Esophagus (tissue), 2 donors: ENCODE measurements at regions not wholly inside any gene's neighbourhood (a gene's known extent, or its start where the extent isn't known, plus 50 kb on each side); places are given as distances from the start of the nearest gene placed in this dataset.

Experiments used
- H3K27ac ChIP-seq, 2 donors: one replicate each; pipeline ENCODE4 v1.5.1; 2013; ENCODE audit warnings: low read depth in 2 of 2, mild to moderate bottlenecking in 2 of 2, inconsistent platforms in 1 of 2, low read length in 1 of 2, moderate library complexity in 1 of 2
- H3K27me3 ChIP-seq, 2 donors: one replicate each; pipeline ENCODE4 v1.6.1; 2013; ENCODE audit warnings: low read length in 2 of 2, control low read depth in 1 of 2, mild to moderate bottlenecking in 1 of 2; ENCODE audit not compliant: insufficient read depth in 2 of 2, control insufficient read depth in 1 of 2
- H3K36me3 ChIP-seq, 2 donors: one replicate each; pipeline ENCODE4 v1.6.1; 2013; ENCODE audit warnings: low read length in 1 of 2; ENCODE audit not compliant: control insufficient read depth in 2 of 2, insufficient read depth in 2 of 2
- H3K4me1 ChIP-seq, 2 donors: one replicate each; pipeline ENCODE4 v1.6.1; 2013; ENCODE audit warnings: low read length in 1 of 2; ENCODE audit not compliant: control insufficient read depth in 2 of 2, insufficient read depth in 2 of 2
- H3K4me3 ChIP-seq, 2 donors: one replicate each; pipeline ENCODE4 v1.5.1; 2013; ENCODE audit warnings: low read length in 2 of 2, mild to moderate bottlenecking in 2 of 2, low read depth in 1 of 2, moderate library complexity in 1 of 2
- H3K9me3 ChIP-seq, 2 donors: one replicate each; pipeline ENCODE4 v1.6.1; 2013; ENCODE audit warnings: mild to moderate bottlenecking in 2 of 2, low read depth in 1 of 2, low read length in 1 of 2, moderate library complexity in 1 of 2; ENCODE audit not compliant: control insufficient read depth in 2 of 2, insufficient read depth in 1 of 2
- WGBS, 2 donors: extraction: QIAGEN DNeasy Blood & Tissue Kit; methylation state at CpG; one replicate each; pipeline ENCODE4 v1.1.7; 2013; 5-methylcytosine and 5-hydroxymethylcytosine counted together
- donor health status: healthy with polysubstance abuse.
- donor health status: Bipolar disorder and iron deficiency.

DNA sequence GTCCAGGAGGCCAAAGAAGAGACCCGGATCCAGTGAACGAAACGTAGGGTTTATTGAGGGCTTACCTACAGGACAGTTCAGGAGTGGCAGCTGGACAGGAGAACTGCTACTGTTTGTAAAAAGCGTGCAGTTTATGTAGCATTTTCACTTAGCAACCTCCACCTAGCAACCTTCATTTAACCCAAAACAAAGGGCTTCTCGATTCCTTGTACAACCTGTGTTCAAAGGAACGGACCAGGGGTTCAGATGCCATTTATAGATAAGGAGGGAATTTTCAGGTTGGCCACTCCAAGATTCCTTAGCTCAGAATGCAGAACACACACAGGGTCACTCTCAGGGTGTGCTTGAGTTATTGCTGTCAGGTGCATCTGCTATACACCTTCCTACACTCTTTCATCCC is 65.1 kb upstream of the YWHAQ start:
- WGBS, 2 donors, result 75 to 76% methylated on average over 6 of the region's 6 CpGs

DNA sequence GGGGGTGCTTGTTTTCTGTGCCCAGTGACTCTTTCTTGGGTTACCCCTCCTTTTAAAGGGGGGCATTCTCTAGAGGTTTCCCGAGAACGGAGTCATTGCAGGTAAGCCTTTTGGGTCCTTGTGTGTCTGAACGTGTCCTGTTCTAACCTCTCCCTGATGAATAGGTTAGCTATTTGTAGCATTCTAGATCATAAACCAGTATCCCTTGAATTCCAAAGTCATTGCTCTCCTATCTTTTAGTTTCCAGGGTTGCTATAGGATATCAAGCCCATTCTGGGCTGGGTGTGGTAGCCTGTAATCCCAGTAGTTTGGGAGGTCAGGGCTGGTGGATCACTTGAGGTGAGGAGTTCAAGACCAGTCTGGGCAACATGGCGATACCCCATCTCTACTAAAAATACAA is 65.9 kb upstream of the YWHAQ start:
- Histone ChIP-seq H3K4me3 (no peak overlapping the region), H3K36me3 (no peaks in the 10 kb centered on the region), H3K4me1 (peaks cover 0 to 3% of the 10 kb centered on the region in 2 donors), H3K27me3 (no peaks in the 10 kb centered on the region), H3K9me3 (no peaks in the 10 kb centered on the region), H3K27ac (no peak overlapping the region)
- 49 to 83% methylated on average over 4 of the region's 4 CpGs for whole genome bisulfite sequencing, 2 donors

More for the DNA sequence above, 65.1 kb upstream of the YWHAQ start:
- no peak overlapping the region for H3K4me3 ChIP-seq
- H3K9me3 ChIP-seq, result no peaks in the 10 kb centered on the region
- H3K4me1 ChIP-seq, result peaks cover 0 to 3% of the 10 kb centered on the region in 2 donors
- H3K36me3 ChIP-seq, result no peaks in the 10 kb centered on the region
- no peaks in the 10 kb centered on the region for H3K27me3 ChIP-seq
- no peak overlapping the region for H3K27ac ChIP-seq

DNA sequence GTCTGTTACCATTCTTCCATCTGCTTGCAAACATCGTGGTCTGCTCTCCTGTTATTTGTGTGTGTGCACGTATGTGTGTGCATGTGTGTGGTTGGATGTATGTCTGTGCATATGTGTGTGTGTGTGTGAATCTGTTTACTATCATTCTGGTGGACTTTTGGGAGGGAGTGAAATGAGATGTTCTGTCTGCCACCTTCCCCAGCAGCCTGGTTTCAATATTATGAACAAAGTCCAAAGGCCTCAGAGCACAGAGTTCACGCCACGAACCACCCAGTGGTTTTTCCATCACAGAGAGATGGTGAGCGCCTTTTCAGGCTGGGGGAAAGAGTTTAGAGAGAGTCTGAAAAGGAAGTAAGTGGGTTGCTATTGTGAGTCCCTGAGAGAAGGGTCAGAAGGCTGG is 67.1 kb upstream of the YWHAQ start:
- WGBS, 2 donors, result 69 to 73% methylated on average over 5 of the region's 5 CpGs
- Histone ChIP-seq H3K27ac (no peak overlapping the region), H3K4me1 (no peaks in the 10 kb centered on the region), H3K27me3 (no peaks in the 10 kb centered on the region), H3K36me3 (no peaks in the 10 kb centered on the region), H3K9me3 (no peaks in the 10 kb centered on the region), H3K4me3 (no peak overlapping the region)

DNA sequence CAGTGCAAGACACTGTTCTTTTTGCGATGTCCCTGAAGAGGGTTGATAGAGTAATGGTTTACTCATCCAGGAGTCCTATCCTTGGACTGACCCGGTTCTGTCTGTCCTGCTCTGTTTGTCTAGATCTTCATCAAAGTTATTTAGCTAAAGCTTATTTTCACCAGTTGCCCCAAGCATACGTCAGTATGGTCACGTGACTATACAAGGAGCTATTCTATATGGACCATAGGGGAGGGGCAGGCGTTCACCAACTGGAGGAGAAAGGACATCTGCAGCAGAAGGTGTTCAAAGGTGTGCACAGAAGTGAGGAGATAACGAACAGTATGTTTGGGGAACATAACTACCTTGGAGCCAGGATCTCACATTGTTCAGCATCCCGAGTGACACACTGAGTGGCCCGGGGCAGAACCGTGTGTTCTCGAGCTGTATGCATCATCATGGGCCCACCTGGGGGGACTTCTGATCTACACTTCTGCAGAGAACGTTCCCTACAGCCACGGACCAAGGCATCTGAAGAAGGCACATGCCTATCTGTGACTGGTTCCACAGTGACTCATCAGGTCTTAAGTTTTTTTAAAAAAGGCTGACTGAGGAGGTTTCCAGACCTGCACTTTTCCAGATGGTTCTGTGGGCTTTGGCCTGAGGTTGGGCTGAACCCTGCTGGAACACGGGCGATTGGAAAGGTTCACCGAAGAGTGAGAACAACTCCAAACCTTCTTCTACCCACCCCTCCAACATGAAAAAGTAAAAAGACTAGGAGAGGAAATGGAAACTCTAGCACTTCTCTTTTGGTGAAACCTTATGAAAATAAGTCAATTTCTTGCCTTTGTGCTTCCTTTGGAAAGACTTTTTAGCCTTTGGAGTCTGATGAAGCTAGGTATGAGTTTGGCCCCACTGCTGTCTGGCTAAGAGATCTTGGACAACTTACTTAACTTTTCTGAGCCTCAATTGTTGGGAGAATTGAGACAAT is 68.6 kb upstream of the YWHAQ start:
- H3K36me3 ChIP-seq, result no peaks in the 10 kb centered on the region
- no peaks in the 10 kb centered on the region for H3K27me3 ChIP-seq
- no peak overlapping the region for H3K27ac ChIP-seq
- H3K4me3 ChIP-seq, result no peak overlapping the region
- 71 to 81% methylated on average over 15 of the region's 15 CpGs for WGBS, 2 donors
- no peaks in the 10 kb centered on the region for H3K9me3 ChIP-seq
- peaks cover 0 to 7% of the 10 kb centered on the region in 2 donors for H3K4me1 ChIP-seq

DNA sequence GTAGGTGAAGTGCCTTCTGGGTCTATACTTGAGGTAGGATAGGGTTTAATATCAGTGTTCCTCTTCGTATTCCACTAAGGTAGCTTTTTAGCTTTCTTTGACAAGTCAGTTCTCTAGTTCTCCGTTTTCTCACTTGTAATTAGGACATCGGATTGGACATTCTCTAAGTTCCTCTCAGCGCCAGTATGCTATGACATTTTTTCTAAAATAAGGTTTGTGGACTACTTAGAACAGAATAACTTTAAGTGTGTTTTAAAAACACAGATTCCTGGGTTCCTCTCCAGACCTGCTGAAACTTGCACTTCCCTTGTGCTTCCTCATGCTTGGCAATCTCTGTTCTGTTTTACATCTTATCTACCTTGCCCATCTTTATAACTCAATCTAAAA is 69.3 kb upstream of the YWHAQ start:
- Histone ChIP-seq H3K4me1 (peaks cover 0 to 7% of the 10 kb centered on the region in 2 donors), H3K27me3 (no peaks in the 10 kb centered on the region), H3K36me3 (no peaks in the 10 kb centered on the region), H3K4me3 (no peak overlapping the region), H3K9me3 (no peaks in the 10 kb centered on the region), H3K27ac (no peak overlapping the region)
- WGBS, 2 donors, result 70 to 79% methylated on average over 4 of the region's 4 CpGs

DNA sequence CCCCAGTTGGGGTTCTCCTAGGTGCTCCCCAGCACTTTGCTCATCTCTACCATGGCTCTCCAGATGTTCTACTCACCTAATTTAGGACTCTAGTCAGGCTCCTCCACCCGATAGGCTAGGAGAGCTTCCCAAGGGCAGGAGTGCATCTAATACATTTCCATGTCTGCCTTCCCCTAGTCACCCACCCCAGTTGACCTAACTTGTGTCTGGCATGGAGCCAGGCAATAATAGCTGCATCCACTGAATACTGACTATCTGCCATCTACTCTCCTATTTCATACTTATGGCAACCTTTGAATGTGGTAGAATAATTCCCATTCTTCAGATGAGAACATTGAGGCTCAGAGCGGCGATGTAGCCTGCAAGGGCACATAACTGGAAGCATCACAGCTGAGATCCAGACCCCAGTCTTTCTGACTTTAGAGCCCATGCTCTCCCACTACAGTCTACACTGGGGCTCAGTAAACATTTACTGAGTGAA is 71.8 kb upstream of the YWHAQ start:
- no peaks in the 10 kb centered on the region for H3K9me3 ChIP-seq
- no peak overlapping the region for H3K27ac ChIP-seq
- H3K27me3 ChIP-seq, result no peaks in the 10 kb centered on the region
- no peaks in the 10 kb centered on the region for H3K36me3 ChIP-seq
- H3K4me1 ChIP-seq, result peaks cover 0 to 7% of the 10 kb centered on the region in 2 donors
- H3K4me3 ChIP-seq, result no peak overlapping the region
- WGBS, 2 donors, result 76 to 94% methylated on average over 3 of the region's 3 CpGs

DNA sequence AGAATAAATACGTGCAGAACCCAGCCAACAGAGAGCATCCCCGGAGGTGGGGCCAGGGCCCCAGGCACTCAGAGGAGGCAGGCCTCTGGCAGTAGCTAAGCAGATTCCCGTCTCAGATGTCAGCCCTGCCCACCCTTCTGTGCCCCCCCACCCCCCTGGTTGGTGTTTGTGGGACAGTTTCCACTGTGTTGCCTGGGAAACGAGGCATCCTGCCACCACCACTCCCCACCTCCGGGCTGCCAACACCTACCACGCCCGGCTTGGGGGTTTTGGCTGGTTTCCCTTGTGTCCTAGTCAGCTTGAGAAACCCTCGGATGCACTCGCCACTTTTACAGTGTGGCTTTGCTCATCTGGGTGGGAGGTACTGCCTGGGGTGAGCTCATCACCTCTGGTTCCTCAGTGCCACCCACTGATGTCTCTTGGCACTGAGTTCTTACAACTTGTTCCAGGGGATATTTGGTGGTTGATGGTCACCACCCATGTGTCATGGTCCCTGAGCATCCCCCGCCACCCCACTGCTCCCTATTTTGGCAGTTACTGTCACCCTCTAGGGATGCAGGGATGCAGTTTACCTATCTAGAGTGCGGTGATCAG is 72.4 kb upstream of the YWHAQ start:
- Histone ChIP-seq H3K4me3 (no peak overlapping the region), H3K27ac (no peak overlapping the region), H3K4me1 (peaks cover 0 to 7% of the 10 kb centered on the region in 2 donors), H3K36me3 (no peaks in the 10 kb centered on the region), H3K9me3 (no peaks in the 10 kb centered on the region), H3K27me3 (no peaks in the 10 kb centered on the region)
- WGBS, 2 donors, result 19 to 35% methylated on average over 11 of the region's 11 CpGs

DNA sequence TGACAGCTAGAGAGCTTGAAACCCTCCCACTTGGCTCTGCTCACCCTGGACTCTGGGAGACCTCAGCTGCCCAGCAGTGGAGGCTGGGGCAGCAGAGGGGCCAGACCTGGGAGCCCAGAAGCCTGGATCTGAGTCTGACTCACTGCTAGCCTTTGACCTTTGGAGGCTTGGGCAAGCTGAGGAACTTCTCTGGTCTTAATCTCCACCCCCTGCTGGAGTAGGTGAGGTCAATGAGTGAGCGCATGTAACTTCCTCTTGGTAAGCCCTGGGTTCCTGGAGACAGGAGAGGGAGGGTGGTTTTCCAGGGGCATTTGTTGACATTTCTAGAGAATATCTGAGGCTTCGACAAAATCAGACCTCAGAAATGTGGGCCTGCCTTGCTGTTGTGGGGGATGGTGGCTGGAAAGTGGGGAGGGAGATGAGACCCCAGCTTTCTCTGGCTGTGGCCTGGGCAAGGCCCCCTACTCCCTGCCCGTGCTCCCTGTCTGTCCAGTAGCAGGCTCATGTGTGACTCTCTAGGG is 73.0 kb upstream of the YWHAQ start:
- Histone ChIP-seq H3K4me3 (no peak overlapping the region), H3K27ac (no peak overlapping the region), H3K4me1 (peaks cover 0 to 7% of the 10 kb centered on the region in 2 donors), H3K36me3 (no peaks in the 10 kb centered on the region), H3K9me3 (no peaks in the 10 kb centered on the region), H3K27me3 (no peaks in the 10 kb centered on the region)
- WGBS, 2 donors, result 43 to 49% methylated on average over 3 of the region's 3 CpGs

DNA sequence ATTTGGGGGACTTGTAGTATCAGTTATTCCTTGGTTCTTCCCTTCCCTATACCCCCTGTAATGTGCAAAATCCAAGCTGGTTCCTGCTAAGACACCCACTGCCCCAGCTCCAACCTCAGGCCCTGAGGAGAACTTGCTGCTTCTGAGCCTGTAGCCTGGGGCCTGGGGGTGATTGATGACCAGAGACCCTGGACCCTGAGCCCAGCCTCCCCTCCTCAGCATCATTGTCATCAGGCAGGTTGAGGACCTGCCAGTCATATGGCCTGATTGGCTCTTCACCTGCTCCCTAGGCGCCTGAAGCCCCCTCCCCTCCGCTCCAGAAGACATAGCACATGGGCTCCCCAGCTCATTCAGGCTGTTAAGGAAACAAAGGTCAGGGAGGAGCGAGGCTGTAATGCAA is 73.8 kb upstream of the YWHAQ start:
- Histone ChIP-seq H3K4me3 (no peak overlapping the region), H3K36me3 (no peaks in the 10 kb centered on the region), H3K27ac (no peak overlapping the region), H3K27me3 (no peaks in the 10 kb centered on the region), H3K4me1 (peaks cover 0 to 7% of the 10 kb centered on the region in 2 donors), H3K9me3 (peaks cover 0 to 4% of the 10 kb centered on the region in 2 donors)
- 93 to 98% methylated on average over 3 of the region's 3 CpGs for WGBS, 2 donors
